DND-41 (cell line): ENCODE measurements at regions not wholly inside any gene's neighbourhood (a gene's known extent, or its start where the extent isn't known, plus 50 kb on each side); places are given as distances from the start of the nearest gene placed in this dataset.

Source experiments
- CTCF ChIP-seq: IDR thresholded peaks from 2 replicates; pipeline ENCODE4 v1.5.1; 2012; ENCODE audit warnings: borderline replicate concordance, low read length, moderate library complexity, mild to moderate bottlenecking; ENCODE audit not compliant: poor library complexity, severe bottlenecking; ENCODE audit errors: extremely low read depth
- EZH2 ChIP-seq: IDR thresholded peaks from 3 replicates; pipeline ENCODE4 v1.6.1; 2012; ENCODE audit warnings: borderline replicate concordance, low read depth, mild to moderate bottlenecking, moderate library complexity, low read length, inconsistent platforms; ENCODE audit not compliant: severe bottlenecking

DNA sequence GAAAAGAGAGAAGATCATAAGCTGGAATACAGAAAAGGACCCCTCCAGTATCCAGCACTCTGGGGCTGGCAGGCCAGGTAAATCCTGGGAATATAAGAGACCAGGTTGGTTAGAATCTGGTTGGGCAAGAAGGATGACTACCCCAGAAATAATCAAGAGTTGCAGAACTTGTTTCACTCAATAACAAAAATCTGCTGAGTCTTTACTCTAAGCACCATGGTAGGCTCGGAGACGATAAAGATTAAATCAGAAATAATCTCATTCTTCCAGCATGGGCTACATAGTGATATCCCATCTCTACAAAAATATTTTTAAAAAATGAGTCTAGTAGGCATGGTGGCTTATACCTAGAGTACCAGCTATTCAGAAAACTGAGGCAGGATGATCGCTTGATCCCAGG is 138.0 kb upstream of the KCNJ16 start:
- TF ChIP-seq CTCF, result no peak
- no peak for TF ChIP-seq EZH2
